ENCODE measurements at regions not wholly inside any gene's neighbourhood (a gene's known extent, or its start where the extent isn't known, plus 50 kb on each side); places are given as distances from the start of the nearest gene placed in this dataset.

DNA sequence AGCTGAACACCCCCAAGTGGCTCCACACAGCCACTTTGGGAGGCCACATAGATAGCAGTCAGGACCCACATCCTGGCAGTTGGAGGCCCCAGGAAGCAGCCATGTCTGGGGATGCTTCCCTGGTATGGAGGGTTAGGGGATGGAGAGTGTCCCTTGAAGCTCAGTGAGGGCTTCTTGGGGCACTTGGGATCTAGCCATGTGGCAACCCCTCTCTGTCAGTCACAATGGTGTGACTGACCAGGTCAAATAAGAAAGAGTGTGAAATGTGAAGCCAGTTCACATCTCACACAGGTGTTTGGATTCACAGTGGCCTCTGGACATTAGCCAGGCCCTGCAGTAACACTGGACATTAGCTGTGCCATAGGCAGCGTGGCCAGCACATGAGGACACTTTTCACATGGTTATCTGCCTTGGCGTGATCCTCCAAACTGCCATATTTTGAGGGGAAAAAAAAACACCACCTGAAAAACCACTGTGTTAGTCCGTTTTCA lies 53.9 kb upstream of the IL17B start:
- Histone ChIP-seq H3K4me3 (no peak overlapping the region), H3K36me3 (peaks cover 32% of the 10 kb centered on the region), H3K9me3 (no peaks in the 10 kb centered on the region), H3K4me1 (peaks cover 0 to 52% of the 10 kb centered on the region in 2 donors), H3K27me3 (no peaks in the 10 kb centered on the region), H3K27ac (peak overlapping the region; percentile 90 to 97)
- DNase-seq (ENCODE audit: low spot score): no peak
- TF ChIP-seq CTCF (IDR thresholded peaks at IDR 0.05): no peak

DNA sequence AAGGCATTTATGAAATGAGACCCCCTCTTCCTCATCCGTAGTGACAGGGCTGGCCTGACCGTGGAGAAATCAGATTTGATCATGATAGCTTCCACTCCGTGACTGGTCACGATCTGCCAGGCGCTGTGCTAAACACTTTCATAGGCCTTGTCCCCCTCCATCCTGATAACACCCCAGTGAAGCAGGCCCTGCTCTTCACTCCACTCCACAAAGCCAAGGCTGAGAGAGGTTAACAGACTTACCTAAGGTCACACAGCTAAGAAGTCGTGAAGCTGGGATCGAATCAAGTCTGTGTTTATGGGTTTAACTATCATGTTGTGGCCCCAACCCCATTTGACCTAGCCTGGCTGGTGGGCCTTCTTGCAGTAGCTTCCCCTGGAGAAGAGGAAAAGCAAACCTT lies 53.3 kb upstream of the IL17B start:
- peaks cover 38% of the 10 kb centered on the region for H3K36me3 ChIP-seq
- no peaks in the 10 kb centered on the region for H3K27me3 ChIP-seq
- no peak for TF ChIP-seq CTCF (IDR thresholded peaks at IDR 0.05)
- peak overlapping the region; percentile 90 to 97 for H3K27ac ChIP-seq
- peaks cover 0 to 57% of the 10 kb centered on the region in 2 donors for H3K4me1 ChIP-seq
- no peak overlapping the region for H3K4me3 ChIP-seq
- DNase-seq (ENCODE audit: low spot score): no peak
- H3K9me3 ChIP-seq: no peaks in the 10 kb centered on the region

DNA sequence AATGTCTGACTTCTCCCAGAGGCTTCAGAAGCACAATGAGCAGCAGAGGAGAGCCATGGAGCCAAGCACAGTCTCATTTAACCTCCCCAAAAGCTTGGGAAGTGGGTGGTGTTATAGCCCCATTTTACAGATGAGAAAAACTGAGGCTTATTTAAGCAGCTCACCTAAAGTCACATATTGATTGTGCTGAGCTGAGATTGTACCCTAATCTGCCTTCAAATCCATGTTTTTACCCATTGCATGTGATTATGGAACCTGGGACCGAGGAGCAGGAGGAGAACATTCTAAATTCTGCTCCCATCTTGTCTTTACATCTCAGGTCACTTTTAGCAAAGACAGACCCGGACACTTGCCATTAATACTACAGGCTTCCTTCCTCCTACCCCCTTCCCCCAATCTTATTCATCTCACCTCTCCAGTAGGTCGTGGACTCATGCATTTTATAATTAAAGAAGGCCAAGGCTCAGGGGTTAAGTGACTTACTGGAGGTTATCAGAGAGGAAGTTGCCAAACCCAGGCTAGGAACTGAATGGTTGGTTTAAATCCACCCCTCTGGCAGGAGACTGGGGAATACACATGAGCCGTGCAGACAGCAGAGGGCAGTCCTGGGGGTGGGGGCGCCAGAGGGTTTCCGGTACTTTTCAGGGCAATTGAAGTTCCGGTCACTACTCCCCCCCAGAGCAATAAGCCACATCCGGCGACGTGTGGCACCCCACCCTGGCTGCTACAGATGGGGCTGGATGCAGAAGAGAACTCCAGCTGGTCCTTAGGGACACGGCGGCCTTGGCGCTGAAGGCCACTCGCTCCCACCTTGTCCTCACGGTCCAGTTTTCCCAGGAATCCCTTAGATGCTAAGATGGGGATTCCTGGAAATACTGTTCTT lies 51.0 kb upstream of the IL17B start:
- Histone ChIP-seq H3K4me1 (peaks cover 0 to 71% of the 10 kb centered on the region in 2 donors), H3K4me3 (no peak overlapping the region), H3K9me3 (no peaks in the 10 kb centered on the region), H3K36me3 (peaks cover 59% of the 10 kb centered on the region), H3K27ac (peak overlapping the region; percentile 90 to 97), H3K27me3 (no peaks in the 10 kb centered on the region)
- peak in 1 of 2 donors; percentile 50 for TF ChIP-seq CTCF (IDR thresholded peaks at IDR 0.05)
- peak; percentile 83 for DNase-seq (ENCODE audit: low spot score)

MicroRNA genes in the stretch of these regions (microRNA counts, 767-probe panel; counts per million panel counts)
- microRNA hsa-miR-145-5p: 5,394 to 12,060 counts per million in 2 donors

Small RNAs in the stretch of these regions (microRNA-seq; reads per million reads assigned to microRNA genes)
- gene MIR145 (ENCODE audit: borderline number of aligned reads in 2 of 2, borderline replicate concordance in 1 of 2): 5,380 to 6,466 reads per million in 2 donors

Measured in right atrium auricular region (tissue), 2 donors.